B cell (primary cell): ENCODE measurements at regions not wholly inside any gene's neighbourhood (a gene's known extent, or its start where the extent isn't known, plus 50 kb on each side); places are given as distances from the start of the nearest gene placed in this dataset.

Experiments
- ATAC-seq: fragments of 200-7000 bp; cut with Tn5 transposase; one replicate; pipeline ENCODE4 v1.10.0; 2021; ENCODE audit warnings: low read depth, mild to moderate bottlenecking, moderate number of reproducible peaks, moderate library complexity
- CTCF ChIA-PET: fragments of 350-600 bp; sonication (Branson Sonifier 250); formaldehyde crosslinking; loops from one replicate; lab custom pipeline; 2021; ENCODE audit warnings: antibody characterized with exemption, inconsistent platforms; lab: Charles Lee
- POLR2A ChIA-PET: fragments of 350-600 bp; sonication (Branson Sonifier 250); formaldehyde crosslinking; loops from one replicate; lab custom pipeline; 2021; ENCODE audit warnings: antibody characterized with exemption; lab: Charles Lee
- DNase-seq: peaks from one replicate; pipeline ENCODE4 v3.0.0; 2013
- H2AFZ ChIP-seq: 2 replicates; pipeline ENCODE4 v1.6.1; 2012; ENCODE audit warnings: mild to moderate bottlenecking, low read depth, low read length; ENCODE audit not compliant: insufficient read depth, poor library complexity, severe bottlenecking
- H3K27ac ChIP-seq, 2 donors: 1 replicate in 1 of 2; 2 replicates in 1 of 2; pipeline ENCODE4 v1.5.1; 2012 to 2013; ENCODE audit warnings: low read length in 2 of 2, mild to moderate bottlenecking in 2 of 2, moderate library complexity in 1 of 2
- H3K27me3 ChIP-seq, 4 experiments: fragments of 200-600 bp in 1 of 4; sonication (generic) in 1 of 4; replicated peaks in 1 of 4; 1 replicate in 2 of 4; 2 replicates in 2 of 4; pipeline versions ENCODE4 v1.6.1 to v1.7.0; 2013 to 2016; ENCODE audit warnings: low read length in 3 of 4, mild to moderate bottlenecking in 2 of 4, mixed read lengths in 1 of 4, moderate library complexity in 1 of 4; ENCODE audit not compliant: insufficient read depth in 4 of 4, control insufficient read depth in 3 of 4; ENCODE audit errors: control extremely low read depth in 1 of 4
- H3K36me3 ChIP-seq, 2 experiments: replicated peaks in 1 of 2; 1 replicate in 1 of 2; 2 replicates in 1 of 2; pipeline versions ENCODE4 v1.6.1 to v1.7.1; 2013; ENCODE audit warnings: low read length in 1 of 2; ENCODE audit not compliant: insufficient read depth in 2 of 2, control insufficient read depth in 1 of 2; ENCODE audit errors: control extremely low read depth in 1 of 2, extremely low read depth in 1 of 2
- H3K4me1 ChIP-seq, 2 donors: fragments of 200-600 bp in 1 of 2; sonication (generic) in 1 of 2; 1 replicate in 1 of 2; 2 replicates in 1 of 2; pipeline versions ENCODE4 v1.5.1 to v1.6.1; 2013 to 2017; ENCODE audit warnings: low read length in 2 of 2; ENCODE audit not compliant: control insufficient read depth in 2 of 2, insufficient read depth in 2 of 2
- H3K4me2 ChIP-seq: replicated peaks from 2 replicates; pipeline ENCODE3; 2012; ENCODE audit warnings: mild to moderate bottlenecking, low read depth, low read length; ENCODE audit not compliant: poor library complexity, severe bottlenecking
- H3K4me3 ChIP-seq, 5 experiments: fragments of 200-600 bp in 1 of 5; sonication (generic) in 1 of 5; 1 replicate in 3 of 5; 2 replicates in 2 of 5; pipeline versions ENCODE4 v1.5.1 to v1.7.0; 2011 to 2016; ENCODE audit warnings: low read length in 4 of 5, mild to moderate bottlenecking in 4 of 5, low read depth in 2 of 5, control low read depth in 1 of 5, moderate library complexity in 1 of 5; ENCODE audit not compliant: insufficient read depth in 1 of 5; ENCODE audit errors: control extremely low read depth in 1 of 5, extremely low read depth in 1 of 5
- H3K79me2 ChIP-seq: fragments of 200-600 bp; sonication (generic); one replicate; pipeline ENCODE4 v1.6.0; 2016; ENCODE audit warnings: low read length; ENCODE audit not compliant: control insufficient read depth, insufficient read depth
- H3K9ac ChIP-seq: fragments of 200-600 bp; sonication (generic); 2 replicates; pipeline ENCODE4 v1.6.1; 2017; ENCODE audit warnings: mild to moderate bottlenecking, low read length, moderate library complexity
- H3K9me3 ChIP-seq, 3 donors: one replicate each; pipeline versions ENCODE4 v1.6.1 to v1.7.1; 2013; ENCODE audit warnings: low read length in 2 of 3; ENCODE audit not compliant: control insufficient read depth in 2 of 3, insufficient read depth in 1 of 3; ENCODE audit errors: control extremely low read depth in 1 of 3
- H4K20me1 ChIP-seq: 2 replicates; pipeline ENCODE4 v1.6.0; 2012; ENCODE audit warnings: mild to moderate bottlenecking, low read length; ENCODE audit not compliant: insufficient read depth, control insufficient read depth, poor library complexity, severe bottlenecking
- H3K27ac Mint-ChIP-seq: one replicate; pipeline ENCODE4 v1.8.0; 2021; ENCODE audit warnings: mixed read lengths
- H3K27me3 Mint-ChIP-seq: one replicate; pipeline ENCODE4 v1.8.0; 2021; ENCODE audit warnings: mixed read lengths
- H3K4me1 Mint-ChIP-seq: one replicate; pipeline ENCODE4 v1.8.0; 2021; ENCODE audit warnings: mixed read lengths
- H3K4me3 Mint-ChIP-seq: one replicate; pipeline ENCODE4 v1.8.0; 2021; ENCODE audit warnings: mixed read lengths
- H3K9me3 Mint-ChIP-seq: one replicate; pipeline ENCODE4 v1.8.0; 2022; ENCODE audit warnings: mixed read lengths; ENCODE audit not compliant: insufficient read depth
- EZH2 ChIP-seq: IDR thresholded peaks from 2 replicates; pipeline ENCODE4 v1.6.1; 2012; ENCODE audit warnings: borderline replicate concordance, low read depth, mild to moderate bottlenecking, moderate library complexity, low read length; ENCODE audit not compliant: insufficient read depth, poor library complexity, severe bottlenecking
- WGBS: methylation state at CpG from one replicate; pipeline ENCODE4 v1.1.5; 2013; ENCODE audit warnings: missing lambda C conversion rate; ENCODE audit not compliant: insufficient coverage; 5-methylcytosine and 5-hydroxymethylcytosine counted together
- intact Hi-C: fragments of 100-400 bp; cut with micrococcal nuclease; formaldehyde crosslinking; loops from one replicate; pipeline ENCODE4 v1.10.0; 2022
- TF ChIP-seq, protein P1 (sequence below): fragments of 200-600 bp; IDR thresholded peaks from one replicate; pipeline ENCODE4 v1.8.0; 2022; ENCODE audit warnings: antibody characterized with exemption, mild to moderate bottlenecking

DNA sequence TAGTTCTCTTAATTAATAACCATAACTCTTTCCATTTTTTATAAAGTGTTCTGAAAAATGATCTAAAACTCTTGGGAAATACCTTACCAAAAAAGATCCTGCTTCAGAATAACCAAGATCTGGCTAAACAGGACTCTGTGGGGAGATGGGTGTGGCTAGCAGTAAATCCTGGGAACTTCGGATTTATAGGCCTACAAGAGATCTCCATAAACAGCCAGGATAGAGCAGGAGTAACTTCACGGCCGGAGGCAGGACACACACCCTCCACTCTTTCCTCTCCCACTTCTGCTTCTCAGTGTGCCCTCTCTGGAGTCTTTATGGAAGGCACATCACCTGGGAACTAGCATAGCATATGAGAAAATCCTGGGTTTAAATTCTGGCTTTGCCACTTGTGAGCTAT is 309.4 kb upstream of the SOX2 start:
- intact Hi-C loops = no loop called here
- Histone ChIP-seq H3K9me3 (no peaks in the 10 kb centered on the region), H3K79me2 (no peaks in the 10 kb centered on the region), H2AFZ (no peak overlapping the region), H3K36me3 (no peaks in the 10 kb centered on the region), H3K9ac (no peak overlapping the region), H3K27ac (no peak overlapping the region), H3K4me1 (no peaks in the 10 kb centered on the region), H3K27me3 (no peaks in the 10 kb centered on the region), H3K4me3 (no peak overlapping the region), H4K20me1 (no peaks in the 10 kb centered on the region), H3K4me2 (no peak overlapping the region)
- ATAC-seq (no peak), DNase-seq (no peak)
- Mint-ChIP-seq H3K27me3 (peaks cover 4% of the 10 kb centered on the region), H3K4me3 (no peak overlapping the region), H3K27ac (no peak overlapping the region), H3K9me3 (no peaks in the 10 kb centered on the region), H3K4me1 (no peaks in the 10 kb centered on the region)
- WGBS = 81% methylated on average over 3 of the region's 3 CpGs
- no peak for TF ChIP-seq EZH2
- TF ChIP-seq, protein P1, sequence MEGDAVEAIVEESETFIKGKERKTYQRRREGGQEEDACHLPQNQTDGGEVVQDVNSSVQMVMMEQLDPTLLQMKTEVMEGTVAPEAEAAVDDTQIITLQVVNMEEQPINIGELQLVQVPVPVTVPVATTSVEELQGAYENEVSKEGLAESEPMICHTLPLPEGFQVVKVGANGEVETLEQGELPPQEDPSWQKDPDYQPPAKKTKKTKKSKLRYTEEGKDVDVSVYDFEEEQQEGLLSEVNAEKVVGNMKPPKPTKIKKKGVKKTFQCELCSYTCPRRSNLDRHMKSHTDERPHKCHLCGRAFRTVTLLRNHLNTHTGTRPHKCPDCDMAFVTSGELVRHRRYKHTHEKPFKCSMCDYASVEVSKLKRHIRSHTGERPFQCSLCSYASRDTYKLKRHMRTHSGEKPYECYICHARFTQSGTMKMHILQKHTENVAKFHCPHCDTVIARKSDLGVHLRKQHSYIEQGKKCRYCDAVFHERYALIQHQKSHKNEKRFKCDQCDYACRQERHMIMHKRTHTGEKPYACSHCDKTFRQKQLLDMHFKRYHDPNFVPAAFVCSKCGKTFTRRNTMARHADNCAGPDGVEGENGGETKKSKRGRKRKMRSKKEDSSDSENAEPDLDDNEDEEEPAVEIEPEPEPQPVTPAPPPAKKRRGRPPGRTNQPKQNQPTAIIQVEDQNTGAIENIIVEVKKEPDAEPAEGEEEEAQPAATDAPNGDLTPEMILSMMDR = no peak
- ChIA-PET CTCF (no interaction called here), POLR2A (no interaction called here)

DNA sequence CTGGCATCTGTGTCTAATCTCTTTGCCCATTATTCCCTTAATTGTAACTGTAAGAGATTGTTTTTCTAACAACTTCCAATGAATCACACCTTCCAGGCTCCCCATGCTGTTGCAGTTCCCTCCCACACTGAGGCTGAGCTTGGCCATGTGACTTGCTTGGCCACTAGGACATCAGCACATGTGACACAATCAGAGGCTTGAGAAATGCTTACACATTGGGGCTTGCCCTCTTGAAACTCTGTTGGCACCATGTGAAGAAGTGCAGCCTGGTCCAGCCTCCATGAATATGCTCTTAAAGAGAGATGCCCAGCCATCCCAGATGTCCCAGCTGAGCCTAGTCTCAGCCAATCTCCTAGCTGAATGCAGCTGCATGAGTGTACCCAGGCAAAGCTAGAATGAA is 326.8 kb upstream of the SOX2 start:
- peaks cover 0 to 4% (median 0%) of the 10 kb centered on the region in 3 donors for H3K9me3 ChIP-seq
- ChIA-PET POLR2A (no interaction called here), CTCF (no interaction called here)
- H3K27me3 Mint-ChIP-seq = no peaks in the 10 kb centered on the region
- H3K79me2 ChIP-seq = no peaks in the 10 kb centered on the region
- no peak for TF ChIP-seq EZH2
- TF ChIP-seq, protein P1 = no peak
- H3K4me3 ChIP-seq = no peak overlapping the region
- no peak overlapping the region for H3K4me2 ChIP-seq
- ATAC-seq = no peak
- H3K27me3 ChIP-seq = no peaks in the 10 kb centered on the region
- no peaks in the 10 kb centered on the region for H3K4me1 ChIP-seq
- intact Hi-C loops = no loop called here
- H3K27ac ChIP-seq = no peak overlapping the region
- no peak overlapping the region for H3K9ac ChIP-seq
- no peaks in the 10 kb centered on the region for H3K36me3 ChIP-seq
- no peak overlapping the region for H3K4me3 Mint-ChIP-seq
- no peak overlapping the region for H2AFZ ChIP-seq
- H4K20me1 ChIP-seq = no peaks in the 10 kb centered on the region
- no peak for DNase-seq
- peaks cover 2% of the 10 kb centered on the region for H3K9me3 Mint-ChIP-seq
- no peaks in the 10 kb centered on the region for H3K4me1 Mint-ChIP-seq
- no peak overlapping the region for H3K27ac Mint-ChIP-seq
